ENCODE measurements at regions not wholly inside any gene's neighbourhood (a gene's known extent, or its start where the extent isn't known, plus 50 kb on each side); places are given as distances from the start of the nearest gene placed in this dataset.

GRCh38 chr7:46214526-46214925 is 293.5 kb upstream of the IGFBP3 start:
- no peak for DNase-seq

GRCh38 chr7:46213154-46213537 is 292.1 kb upstream of the IGFBP3 start:
- DNase-seq: no peak

GRCh38 chr7:46212425-46213153 is 291.5 kb upstream of the IGFBP3 start:
- DNase-seq: no peak

GRCh38 chr7:46210467-46210866 is 289.4 kb upstream of the IGFBP3 start:
- DNase-seq: no peak

- no peak for DNase-seq
Observed at GRCh38 chr7:46209611-46210388, 288.7 kb upstream of the IGFBP3 start.

GRCh38 chr7:46208635-46209525 is 287.8 kb upstream of the IGFBP3 start:
- no peak for DNase-seq

- no peak for DNase-seq
Observed at GRCh38 chr7:46207931-46208634, 287.0 kb upstream of the IGFBP3 start.

GRCh38 chr7:46206476-46207060 is 285.5 kb upstream of the IGFBP3 start:
- no peak for DNase-seq

GRCh38 chr7:46205478-46205877 is 284.4 kb upstream of the IGFBP3 start:
- no peak for DNase-seq

- no peak for DNase-seq
Observed at GRCh38 chr7:46203926-46204325, 282.9 kb upstream of the IGFBP3 start.

- no peak for DNase-seq
Observed at GRCh38 chr7:46202379-46202778, 281.3 kb upstream of the IGFBP3 start.

GRCh38 chr7:46201961-46202360 is 280.9 kb upstream of the IGFBP3 start:
- DNase-seq: no peak

- DNase-seq: no peak
Observed at GRCh38 chr7:46198701-46199100, 277.6 kb upstream of the IGFBP3 start.

- DNase-seq: no peak
Observed at GRCh38 chr7:46197785-46198540, 276.9 kb upstream of the IGFBP3 start.

- DNase-seq: no peak
Observed at GRCh38 chr7:46195934-46196333, 274.9 kb upstream of the IGFBP3 start.

GRCh38 chr7:46192271-46192670 is 271.2 kb upstream of the IGFBP3 start:
- DNase-seq: no peak

- DNase-seq: no peak
Observed at GRCh38 chr7:46191776-46192175, 270.7 kb upstream of the IGFBP3 start.

GRCh38 chr7:46191296-46191695 is 270.2 kb upstream of the IGFBP3 start:
- DNase-seq: no peak

GRCh38 chr7:46189255-46189790 is 268.3 kb upstream of the IGFBP3 start:
- no peak for DNase-seq

GRCh38 chr7:46186131-46186530 is 265.1 kb upstream of the IGFBP3 start:
- DNase-seq: no peak

GRCh38 chr7:46179061-46179610 is 258.1 kb upstream of the IGFBP3 start:
- no peak for DNase-seq

Data from NCI-H1105 treated with DMSO at 0.1 percent for 48 hours (cell line).